A549 (cell line): ENCODE measurements at regions not wholly inside any gene's neighbourhood (a gene's known extent, or its start where the extent isn't known, plus 50 kb on each side); places are given as distances from the start of the nearest gene placed in this dataset.

ENCODE experiments used
- CEBPB ChIP-seq, 2 experiments: fragments of >200 bp in 1 of 2; sonication (Bioruptor Twin) in 1 of 2; formaldehyde crosslinking in 1 of 2; IDR thresholded peaks; 2 replicates each; pipeline ENCODE4 v1.6.1; 2012 to 2016
- CHD2 ChIP-seq: fragments of 150-350 bp; IDR thresholded peaks from 2 replicates; pipeline ENCODE4 v1.6.1; 2014; ENCODE audit warnings: low read length; ENCODE audit not compliant: partially characterized antibody
- CHD4 ChIP-seq: fragments of 200-600 bp; sonication (generic); IDR thresholded peaks from 2 replicates; pipeline ENCODE4 v1.6.1; 2016; ENCODE audit warnings: antibody characterized with exemption, mild to moderate bottlenecking, borderline replicate concordance
- ESRRA ChIP-seq: fragments of 150-350 bp; IDR thresholded peaks from 2 replicates; pipeline ENCODE4 v1.6.1; 2014; ENCODE audit warnings: mild to moderate bottlenecking, low read length, borderline replicate concordance
- HOXA7 ChIP-seq: fragments of 250-450 bp; sonication (Bioruptor Pico); IDR thresholded peaks from 2 replicates; pipeline ENCODE4 v1.5.0; 2020; ENCODE audit warnings: mild to moderate bottlenecking, moderate library complexity
- JUN ChIP-seq, 2 experiments: fragments of >200 bp; sonication (Bioruptor Twin); formaldehyde crosslinking; IDR thresholded peaks; 2 replicates in 1 of 2; 3 replicates in 1 of 2; pipeline ENCODE4 v1.6.1; 2016 to 2017
- JUNB ChIP-seq: fragments of >200 bp; sonication (Bioruptor Twin); formaldehyde crosslinking; IDR thresholded peaks from 2 replicates; pipeline ENCODE4 v1.6.1; 2016
- POLR2A ChIP-seq: IDR thresholded peaks from 2 replicates; pipeline ENCODE4 v1.6.1; 2012; ENCODE audit warnings: mild to moderate bottlenecking, low read length
- RCOR1 ChIP-seq: fragments of 150-350 bp; IDR thresholded peaks from 2 replicates; pipeline ENCODE4 v1.6.1; 2014; ENCODE audit warnings: antibody characterized with exemption, low read length, low read depth
- REST ChIP-seq: fragments of 200-600 bp; sonication (generic); IDR thresholded peaks from 2 replicates; pipeline ENCODE4 v1.6.1; 2016; ENCODE audit warnings: antibody characterized with exemption, mild to moderate bottlenecking, moderate library complexity
- TF ChIP-seq, protein P1 (sequence below): fragments of >200 bp; sonication (Bioruptor Twin); formaldehyde crosslinking; IDR thresholded peaks from 3 replicates; pipeline ENCODE4 v1.5.1; 2016
- TF ChIP-seq, protein P2 (sequence below): fragments of 250-450 bp; sonication (Bioruptor Pico); IDR thresholded peaks from 2 replicates; pipeline ENCODE4 v1.5.0; 2021; ENCODE audit warnings: mild to moderate bottlenecking, moderate library complexity, borderline replicate concordance

DNA sequence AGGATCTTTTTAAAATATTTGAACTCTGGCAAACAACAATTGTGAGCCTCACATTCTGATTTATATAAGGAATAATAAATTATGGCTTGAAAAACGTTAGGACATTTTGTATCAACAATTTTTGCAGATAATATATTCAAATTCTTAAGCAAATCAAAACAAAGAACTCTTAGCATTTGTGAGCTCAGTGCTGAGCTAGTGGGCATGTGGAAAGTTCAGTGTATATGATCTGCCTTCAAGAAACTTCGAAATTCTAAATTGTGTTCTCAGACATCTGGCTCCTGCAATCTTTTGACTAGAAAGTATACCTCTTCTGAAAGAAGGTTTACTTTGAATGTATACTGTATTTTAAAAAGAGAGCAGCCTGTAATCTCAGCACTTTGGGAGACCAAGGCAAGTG lies 122.3 kb upstream of the NEIL3 start:
- TF ChIP-seq, protein P1, sequence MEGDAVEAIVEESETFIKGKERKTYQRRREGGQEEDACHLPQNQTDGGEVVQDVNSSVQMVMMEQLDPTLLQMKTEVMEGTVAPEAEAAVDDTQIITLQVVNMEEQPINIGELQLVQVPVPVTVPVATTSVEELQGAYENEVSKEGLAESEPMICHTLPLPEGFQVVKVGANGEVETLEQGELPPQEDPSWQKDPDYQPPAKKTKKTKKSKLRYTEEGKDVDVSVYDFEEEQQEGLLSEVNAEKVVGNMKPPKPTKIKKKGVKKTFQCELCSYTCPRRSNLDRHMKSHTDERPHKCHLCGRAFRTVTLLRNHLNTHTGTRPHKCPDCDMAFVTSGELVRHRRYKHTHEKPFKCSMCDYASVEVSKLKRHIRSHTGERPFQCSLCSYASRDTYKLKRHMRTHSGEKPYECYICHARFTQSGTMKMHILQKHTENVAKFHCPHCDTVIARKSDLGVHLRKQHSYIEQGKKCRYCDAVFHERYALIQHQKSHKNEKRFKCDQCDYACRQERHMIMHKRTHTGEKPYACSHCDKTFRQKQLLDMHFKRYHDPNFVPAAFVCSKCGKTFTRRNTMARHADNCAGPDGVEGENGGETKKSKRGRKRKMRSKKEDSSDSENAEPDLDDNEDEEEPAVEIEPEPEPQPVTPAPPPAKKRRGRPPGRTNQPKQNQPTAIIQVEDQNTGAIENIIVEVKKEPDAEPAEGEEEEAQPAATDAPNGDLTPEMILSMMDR, result no peak
- TF ChIP-seq HOXA7 (no peak), CEBPB (IDR thresholded peaks at IDR 0.05) (no peak), REST (no peak), RCOR1 (no peak), POLR2A (no peak), ESRRA (no peak), CHD2 (no peak), CHD4 (no peak), JUNB (no peak), JUN (IDR thresholded peaks at IDR 0.05) (no peak)
- TF ChIP-seq, protein P2, sequence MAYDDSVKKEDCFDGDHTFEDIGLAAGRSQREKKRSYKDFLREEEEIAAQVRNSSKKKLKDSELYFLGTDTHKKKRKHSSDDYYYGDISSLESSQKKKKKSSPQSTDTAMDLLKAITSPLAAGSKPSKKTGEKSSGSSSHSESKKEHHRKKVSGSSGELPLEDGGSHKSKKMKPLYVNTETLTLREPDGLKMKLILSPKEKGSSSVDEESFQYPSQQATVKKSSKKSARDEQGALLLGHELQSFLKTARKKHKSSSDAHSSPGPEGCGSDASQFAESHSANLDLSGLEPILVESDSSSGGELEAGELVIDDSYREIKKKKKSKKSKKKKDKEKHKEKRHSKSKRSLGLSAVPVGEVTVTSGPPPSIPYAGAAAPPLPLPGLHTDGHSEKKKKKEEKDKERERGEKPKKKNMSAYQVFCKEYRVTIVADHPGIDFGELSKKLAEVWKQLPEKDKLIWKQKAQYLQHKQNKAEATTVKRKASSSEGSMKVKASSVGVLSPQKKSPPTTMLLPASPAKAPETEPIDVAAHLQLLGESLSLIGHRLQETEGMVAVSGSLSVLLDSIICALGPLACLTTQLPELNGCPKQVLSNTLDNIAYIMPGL (CRISPR knock-in tag), result no peak
